Motor neuron (in vitro differentiated cells): ENCODE measurements at regions not wholly inside any gene's neighbourhood (a gene's known extent, or its start where the extent isn't known, plus 50 kb on each side); places are given as distances from the start of the nearest gene placed in this dataset.

ENCODE experiments used
- ATAC-seq, 8 experiments: fragments of 200-7000 bp; cut with Tn5 transposase; replicated peaks in 6 of 8; 2 replicates each; pipeline ENCODE4 v1.8.0; 2021; ENCODE audit warnings: mild to moderate bottlenecking in 8 of 8, moderate library complexity in 8 of 8
- H3K27ac ChIP-seq, 2 donors: fragments of 250-450 bp; sonication (Bioruptor Pico); 2 replicates each; pipeline ENCODE4 v1.9.0; 2021; ENCODE audit warnings: antibody characterized with exemption in 2 of 2, mild to moderate bottlenecking in 2 of 2, moderate library complexity in 1 of 2
- H3K4me1 ChIP-seq, 2 donors: fragments of 250-450 bp; sonication (Bioruptor Pico); replicated peaks in 1 of 2; 2 replicates each; pipeline ENCODE4 v1.6.1; 2021; ENCODE audit warnings: antibody characterized with exemption in 2 of 2, mild to moderate bottlenecking in 2 of 2, moderate library complexity in 1 of 2
- H3K4me3 ChIP-seq, 5 donors: fragments of 250-450 bp; sonication (Bioruptor Pico); 2 replicates each; pipeline ENCODE4 v1.9.0; 2021; ENCODE audit warnings: antibody characterized with exemption in 5 of 5, mild to moderate bottlenecking in 5 of 5, moderate library complexity in 4 of 5
- WGBS, 10 experiments: fragments of 450-650 bp; shearing (Covaris generic); methylation state at CpG; one replicate each; pipeline ENCODE4 v1.0.0; 2022; 5-methylcytosine and 5-hydroxymethylcytosine counted together
- in situ Hi-C, 9 experiments: fragments of 400-800 bp; cut with MboI; loops; one replicate each; pipeline ENCODE4 v1.15.0; 2021; ENCODE audit warnings: low sequenced_read_pairs in 9 of 9, low pct_unique_long_range_greater_than_20kb in 2 of 9; ENCODE audit not compliant: unreplicated experiment in 9 of 9

DNA sequence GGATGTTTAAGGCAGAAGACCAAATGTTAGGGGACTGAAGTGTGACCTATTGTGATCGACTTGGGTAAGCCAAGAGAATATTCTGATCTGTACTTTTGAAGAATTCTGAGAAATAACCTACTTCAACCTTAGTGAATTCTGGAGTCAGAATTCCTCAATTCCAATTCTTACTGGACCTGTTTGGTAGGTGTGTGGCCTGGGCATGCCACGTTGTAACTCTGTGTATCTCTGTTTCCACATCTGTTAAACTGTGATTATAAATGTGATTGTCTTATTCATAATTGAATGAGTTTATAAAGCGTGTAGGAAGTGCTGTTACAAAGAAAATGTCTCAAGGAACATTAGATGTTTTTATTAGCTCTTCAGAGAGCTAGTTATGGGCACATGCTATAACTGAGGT lies 64.5 kb downstream of the TUSC1 start:
- Histone ChIP-seq H3K27ac (no peak overlapping the region), H3K4me3 (no peak overlapping the region), H3K4me1 (peaks cover 0 to 4% of the 10 kb centered on the region in 2 donors)
- 0 to 94% (median 20%) methylated on average over 1 to 3 of the region's 3 CpGs; no CpG with 5 or more reads in 3 of the 10 experiments for WGBS, 10 experiments
- ATAC-seq, result no peak
- in situ Hi-C loops, result no loop called here

DNA sequence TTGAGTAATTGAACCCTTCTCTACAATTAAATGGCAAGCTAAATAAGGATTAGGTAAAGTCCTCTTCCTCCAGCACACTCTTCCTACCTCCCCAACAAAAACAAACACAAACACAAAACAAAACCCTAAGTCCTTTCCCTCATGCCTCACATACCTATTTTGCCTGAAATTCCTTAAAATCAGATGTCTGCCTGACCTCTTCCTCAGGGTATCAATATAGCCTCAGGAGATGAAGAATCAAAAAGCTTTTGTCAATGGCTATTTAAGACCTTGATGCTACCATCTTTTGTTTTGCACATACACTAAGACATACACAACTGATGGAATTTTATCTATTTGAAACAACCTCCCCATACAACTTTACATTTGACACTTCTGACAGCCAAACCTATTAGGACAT lies 75.1 kb downstream of the TUSC1 start:
- H3K4me3 ChIP-seq, result no peak overlapping the region
- in situ Hi-C loops, result no loop called here
- H3K4me1 ChIP-seq, result no peaks in the 10 kb centered on the region
- ATAC-seq, result no peak
- no peak overlapping the region for H3K27ac ChIP-seq

DNA sequence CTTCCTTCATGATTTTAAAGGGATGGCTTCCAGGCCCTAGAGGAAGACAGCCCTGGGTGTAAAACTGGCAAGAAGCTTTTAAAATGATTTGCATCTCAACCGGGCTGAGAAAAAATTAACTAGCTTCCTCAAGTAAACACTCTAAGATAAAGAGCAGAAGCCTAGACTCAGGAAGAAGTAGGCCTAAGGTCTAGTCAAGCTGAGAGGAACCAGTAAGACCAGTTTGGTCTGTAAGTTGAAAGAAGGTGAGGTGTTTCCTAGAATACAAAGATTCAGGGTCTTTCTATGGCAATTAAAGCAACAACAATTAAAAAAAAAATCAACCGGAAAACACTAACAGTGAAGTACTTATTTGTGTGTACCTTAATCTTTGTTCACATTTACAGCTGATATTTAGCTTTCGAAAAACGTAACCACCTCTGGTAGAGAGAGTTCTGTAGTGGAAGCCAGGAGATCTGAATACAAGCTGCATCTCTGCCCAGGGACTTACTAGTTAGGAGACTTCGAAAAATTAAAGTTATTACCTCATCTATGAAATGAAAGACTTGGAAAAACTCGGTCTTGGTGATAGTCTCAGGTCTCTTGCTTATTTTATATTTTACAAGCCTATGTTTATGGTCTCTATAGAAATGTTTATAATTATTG lies 75.7 kb downstream of the TUSC1 start:
- no peak overlapping the region for H3K27ac ChIP-seq
- H3K4me1 ChIP-seq, result no peaks in the 10 kb centered on the region
- WGBS, 10 experiments, result 0 to 92% (median 70%) methylated on average over 2 to 6 of the region's 6 CpGs
- ATAC-seq, result no peak
- no peak overlapping the region for H3K4me3 ChIP-seq
- in situ Hi-C loops, result no loop called here

DNA sequence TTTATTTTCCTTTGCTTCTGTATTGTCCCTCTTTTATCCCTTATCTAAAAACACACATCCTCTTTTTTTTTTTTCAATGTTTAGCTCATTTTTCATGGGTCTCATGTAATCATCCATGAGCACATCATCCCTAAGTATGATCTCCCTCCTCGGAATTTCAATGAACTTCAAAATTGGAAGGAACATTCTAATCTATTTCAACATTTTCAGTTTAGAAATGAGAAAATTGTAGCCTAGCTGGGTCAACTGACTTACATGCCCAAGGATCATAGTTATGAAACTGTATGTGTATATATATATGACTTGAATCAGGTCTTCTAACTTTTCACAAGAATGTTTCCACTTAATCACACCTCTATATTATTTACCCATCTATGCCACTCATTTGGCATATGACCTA lies 77.7 kb downstream of the TUSC1 start:
- in situ Hi-C loops, result no loop called here
- 0 to 100% (median 33%) methylated on average over 1 of the region's 1 CpG; no CpG with 5 or more reads in 3 of the 10 experiments for WGBS, 10 experiments
- no peak for ATAC-seq

DNA sequence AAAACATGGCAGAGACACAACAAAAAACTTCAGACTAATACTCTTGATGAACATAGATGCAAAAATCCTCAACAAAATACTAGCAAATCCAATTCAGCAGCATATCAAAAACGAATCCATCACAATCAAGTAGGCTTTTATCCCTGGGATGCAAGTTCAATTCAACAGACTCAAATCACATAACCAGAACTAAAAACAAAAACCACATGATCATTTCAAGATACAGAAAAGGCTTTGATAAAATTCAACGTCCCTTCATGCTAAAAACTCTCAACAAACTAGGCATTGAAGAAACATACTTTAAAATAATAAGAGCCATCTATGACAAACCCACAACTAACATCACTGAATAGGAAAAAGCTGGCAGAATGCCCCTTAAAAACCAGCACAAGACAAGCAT lies 93.6 kb downstream of the TUSC1 start:
- WGBS, 10 experiments, result 0 to 100% (median 67%) methylated on average over 1 to 2 of the region's 2 CpGs; no CpG with 5 or more reads in 1 of the 10 experiments
- in situ Hi-C loops, result no loop called here
- no peak overlapping the region for H3K4me3 ChIP-seq
- ATAC-seq, result no peak
- no peaks in the 10 kb centered on the region for H3K4me1 ChIP-seq
- H3K27ac ChIP-seq, result no peak overlapping the region

More for the DNA sequence above, 77.7 kb downstream of the TUSC1 start:
- Histone ChIP-seq H3K4me1 (no peaks in the 10 kb centered on the region), H3K27ac (no peak overlapping the region), H3K4me3 (no peak overlapping the region)

DNA sequence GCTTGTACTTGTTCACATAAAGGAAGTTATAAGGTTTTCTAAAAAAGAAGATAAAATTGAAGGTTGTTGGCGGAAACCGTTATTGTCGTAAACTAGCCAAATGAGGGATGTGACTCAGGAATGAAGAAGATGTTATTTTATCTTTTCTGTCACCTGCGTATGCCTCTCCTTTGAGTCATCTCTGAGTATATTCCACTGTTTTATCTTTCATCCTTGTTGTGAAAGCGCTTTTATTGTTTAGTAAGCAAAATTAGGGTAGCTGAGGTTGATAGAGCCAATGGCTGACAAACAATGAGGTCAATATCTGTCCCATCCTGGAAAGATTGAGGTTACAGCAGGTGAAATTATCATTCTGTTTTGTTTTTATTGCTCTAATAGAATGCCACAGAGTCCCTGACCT lies 105.0 kb downstream of the TUSC1 start:
- no peak overlapping the region for H3K4me3 ChIP-seq
- no peak for ATAC-seq
- no peak overlapping the region for H3K27ac ChIP-seq
- in situ Hi-C loops, result no loop called here
- H3K4me1 ChIP-seq, result peaks cover 7 to 30% of the 10 kb centered on the region in 2 donors
- 0 to 97% (median 84%) methylated on average over 1 to 5 of the region's 5 CpGs for WGBS, 10 experiments

DNA sequence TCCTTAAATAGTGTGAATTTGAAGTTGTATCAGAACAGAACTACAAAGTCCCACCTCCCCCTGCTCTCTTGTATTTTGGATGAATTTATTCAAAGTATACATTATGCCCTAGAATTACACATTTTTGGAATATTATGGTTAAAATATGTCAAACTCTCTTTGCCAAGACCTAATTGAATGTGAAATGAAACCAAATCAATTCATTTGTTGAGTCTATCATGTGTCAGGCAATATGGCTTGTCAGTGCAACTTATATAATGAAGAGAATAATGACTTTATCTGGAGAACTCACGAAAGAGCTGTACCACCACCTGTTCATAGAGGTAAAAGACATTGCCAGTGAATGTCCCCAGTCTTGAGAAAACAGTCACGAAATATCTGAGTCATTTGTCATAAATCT lies 106.8 kb downstream of the TUSC1 start:
- 6 to 100% (median 78%) methylated on average over 1 to 2 of the region's 2 CpGs; no CpG with 5 or more reads in 1 of the 10 experiments for WGBS, 10 experiments

DNA sequence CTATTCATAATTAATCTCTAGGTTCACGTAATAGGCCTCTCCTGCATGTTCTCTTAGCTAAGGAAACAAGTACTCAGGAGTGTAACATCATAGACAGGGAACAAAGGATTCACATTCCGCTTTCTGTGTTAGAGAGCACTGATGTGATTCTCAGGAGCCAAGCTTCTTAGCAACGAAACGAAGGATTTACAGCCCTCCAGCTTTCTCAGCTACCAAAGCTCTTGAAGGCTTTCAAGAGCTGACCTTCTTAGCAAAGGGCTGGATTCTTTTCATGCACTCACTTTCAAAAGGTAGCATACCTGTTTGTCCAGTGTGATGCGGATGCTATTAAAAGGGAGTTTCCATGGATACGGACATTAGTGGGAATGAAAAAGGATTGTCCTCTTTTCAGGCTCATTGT lies 107.4 kb downstream of the TUSC1 start:
- 0 to 66% (median 33%) methylated on average over 1 to 6 of the region's 6 CpGs; no CpG with 5 or more reads in 1 of the 10 experiments for WGBS, 10 experiments
- H3K4me3 ChIP-seq, result no peak overlapping the region
- peak overlapping the region in 1 of 2 donors; percentile 87 for H3K27ac ChIP-seq
- ATAC-seq, result peak in 5 of 8 experiments; percentile 78 to 97 (median 88)
- peaks cover 7 to 30% of the 10 kb centered on the region in 2 donors for H3K4me1 ChIP-seq
- in situ Hi-C loops, result no loop called here

More for the DNA sequence above, 106.8 kb downstream of the TUSC1 start:
- Histone ChIP-seq H3K27ac (peak overlapping the region in 1 of 2 donors; percentile 87), H3K4me1 (peaks cover 7 to 30% of the 10 kb centered on the region in 2 donors), H3K4me3 (no peak overlapping the region)
- ATAC-seq, result no peak
- in situ Hi-C loops, result no loop called here

DNA sequence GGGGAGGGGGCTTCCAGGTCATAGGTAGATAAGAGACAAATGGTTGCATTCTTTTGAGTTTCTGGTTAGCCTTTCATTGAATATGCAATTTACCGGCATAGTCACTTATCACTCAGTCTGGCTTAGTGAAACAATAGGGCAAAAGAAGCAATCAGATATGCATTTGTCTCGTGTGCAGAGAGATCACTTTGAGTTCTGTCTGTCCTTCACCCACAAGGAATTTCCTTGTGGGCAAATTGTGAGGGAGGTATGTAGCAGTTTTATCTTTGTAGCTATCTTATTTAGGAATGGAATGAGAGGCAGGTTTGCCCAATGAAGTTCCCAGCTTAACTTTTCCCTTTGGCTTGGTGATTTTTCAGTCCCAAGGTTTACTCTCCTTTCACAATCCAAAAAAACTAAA lies 116.1 kb downstream of the TUSC1 start:
- in situ Hi-C loops, result no loop called here
- ATAC-seq, result no peak
- no peak overlapping the region for H3K4me3 ChIP-seq
- H3K27ac ChIP-seq, result no peak overlapping the region
- 0 to 100% (median 80%) methylated on average over 1 to 2 of the region's 2 CpGs; no CpG with 5 or more reads in 3 of the 10 experiments for WGBS, 10 experiments
- H3K4me1 ChIP-seq, result no peaks in the 10 kb centered on the region

DNA sequence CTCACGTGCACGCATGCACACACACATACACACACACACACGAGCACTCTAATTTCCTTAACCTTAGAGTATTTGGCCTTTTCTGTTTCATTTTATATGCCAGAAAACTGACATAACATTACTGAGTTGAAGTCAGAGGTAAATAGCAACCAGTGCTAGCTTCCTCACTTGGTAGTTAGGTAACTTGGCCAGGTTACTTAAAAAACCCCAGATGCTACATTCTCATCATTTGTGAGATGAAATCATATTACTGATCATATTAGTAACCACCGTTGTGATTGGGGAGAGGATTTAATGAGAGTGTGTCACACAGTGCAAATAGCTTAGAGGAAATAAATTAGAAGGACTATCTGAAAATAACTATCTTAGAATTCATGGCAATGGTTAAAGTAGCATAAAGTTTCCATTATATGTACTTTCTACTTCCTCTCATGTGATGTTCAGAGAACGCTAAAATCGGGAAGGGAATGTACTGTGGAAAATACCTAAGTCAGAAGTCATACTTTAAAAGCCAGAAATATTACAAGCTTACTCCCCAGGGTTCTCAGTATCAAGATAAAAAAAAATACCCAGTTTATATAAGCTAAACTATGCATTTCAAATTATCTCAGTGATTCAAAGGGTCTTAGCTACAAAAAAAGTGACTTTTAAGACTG lies 120.5 kb downstream of the TUSC1 start:
- in situ Hi-C loops, result no loop called here
- ATAC-seq, result no peak
- Histone ChIP-seq H3K4me1 (peaks cover 0 to 8% of the 10 kb centered on the region in 2 donors), H3K27ac (no peak overlapping the region), H3K4me3 (no peak overlapping the region)
- WGBS, 10 experiments, result 0 to 94% (median 60%) methylated on average over 1 to 6 of the region's 6 CpGs; no CpG with 5 or more reads in 1 of the 10 experiments

DNA sequence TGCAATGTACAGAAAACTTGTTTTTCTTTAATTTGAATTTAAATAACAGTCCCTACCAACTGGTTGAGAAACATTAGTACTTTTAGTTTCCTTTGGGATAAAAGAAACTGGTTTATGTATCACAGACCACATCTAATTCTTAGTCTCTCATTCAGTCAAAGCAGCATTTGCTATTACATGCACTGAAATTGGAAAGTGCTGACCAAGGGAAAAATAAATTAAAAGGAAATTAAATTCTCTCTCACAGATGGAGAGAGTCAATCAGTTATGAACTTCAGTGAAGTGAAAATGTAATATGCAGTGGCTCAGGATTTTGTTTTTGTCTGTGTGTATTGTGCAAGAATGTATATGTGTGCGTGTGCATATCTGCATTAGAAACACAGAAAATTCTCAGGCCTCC lies 121.7 kb downstream of the TUSC1 start:
- no peak for ATAC-seq
- Histone ChIP-seq H3K27ac (no peak overlapping the region), H3K4me3 (no peak overlapping the region), H3K4me1 (peaks cover 0 to 8% of the 10 kb centered on the region in 2 donors)
- 0 to 100% (median 71%) methylated on average over 1 of the region's 1 CpG; no CpG with 5 or more reads in 4 of the 10 experiments for WGBS, 10 experiments
- in situ Hi-C loops, result no loop called here

DNA sequence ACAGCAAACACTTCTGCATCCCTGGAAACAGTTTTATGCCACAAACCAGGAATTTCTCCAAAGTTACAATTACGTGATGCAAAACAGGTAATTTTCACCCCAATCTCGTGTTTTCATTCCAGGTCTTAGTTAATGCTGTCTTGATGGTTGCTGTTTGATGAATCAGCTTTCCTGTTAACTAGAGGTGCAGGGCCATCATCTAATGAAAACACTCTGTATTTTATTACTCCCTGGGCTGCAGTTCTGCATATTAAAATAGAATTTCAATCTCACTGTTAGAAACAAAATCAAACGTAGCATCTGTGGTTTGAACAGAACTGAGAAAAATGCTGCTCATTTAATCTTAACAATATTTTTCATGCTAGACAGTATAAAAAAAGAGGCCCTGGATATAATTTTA lies 129.4 kb downstream of the TUSC1 start:
- in situ Hi-C loops, result no loop called here
- WGBS, 10 experiments, result 0 to 65% (median 40%) methylated on average over 1 to 3 of the region's 3 CpGs; no CpG with 5 or more reads in 1 of the 10 experiments
- ATAC-seq, result peak in 5 of 8 experiments; percentile 29 to 85 (median 42)
- H3K4me1 ChIP-seq, result peaks cover 0 to 23% of the 10 kb centered on the region in 2 donors
- H3K27ac ChIP-seq, result no peak overlapping the region
- H3K4me3 ChIP-seq, result no peak overlapping the region

DNA sequence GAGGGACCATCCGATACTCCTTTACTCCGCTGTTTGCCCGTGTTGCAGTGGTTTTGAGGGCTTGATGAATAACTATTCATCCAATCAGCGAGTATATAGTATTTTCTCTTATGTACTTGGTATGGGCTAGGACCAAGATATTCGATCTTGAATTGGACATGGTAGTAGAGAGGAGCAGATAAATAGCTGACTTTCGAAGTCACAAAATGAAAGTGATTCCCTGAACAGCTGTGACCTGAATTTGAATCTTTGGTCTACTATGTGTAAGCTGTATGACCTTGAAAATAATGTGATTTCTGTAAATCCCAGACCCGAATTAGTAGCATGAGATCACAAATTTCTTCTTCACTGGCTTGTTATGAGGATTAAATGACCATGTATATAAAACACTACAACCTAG lies 134.4 kb downstream of the TUSC1 start:
- no peak for ATAC-seq
- peaks cover 0 to 12% of the 10 kb centered on the region in 2 donors for H3K4me1 ChIP-seq
- no peak overlapping the region for H3K4me3 ChIP-seq
- WGBS, 10 experiments, result 0 to 99% (median 78%) methylated on average over 1 to 7 of the region's 7 CpGs; no CpG with 5 or more reads in 1 of the 10 experiments
- no peak overlapping the region for H3K27ac ChIP-seq
- in situ Hi-C loops, result no loop called here
